Endothelial cell of umbilical vein (primary cell): ENCODE measurements at regions not wholly inside any gene's neighbourhood (a gene's known extent, or its start where the extent isn't known, plus 50 kb on each side); places are given as distances from the start of the nearest gene placed in this dataset.

ENCODE experiments used
- BruUV-seq: library from RNA; stranded (reverse); fragments of 400-500 nt; replicated peaks from 2 replicates; lab custom pipeline; 2021; lab: Mats Ljungman, UMichigan
- CTCF ChIA-PET: fragments of 300-600, 350-600 bp; sonication (Branson Sonifier 250); formaldehyde crosslinking; loops from one replicate; lab custom pipeline; 2021; ENCODE audit warnings: antibody characterized with exemption, inconsistent platforms; lab: Charles Lee
- POLR2A ChIA-PET: fragments of 300-600, 350-600 bp; sonication (Branson Sonifier 250); formaldehyde crosslinking; loops from one replicate; lab custom pipeline; 2021; ENCODE audit warnings: antibody characterized with exemption, inconsistent platforms; lab: Charles Lee
- DNase-seq: peaks from one replicate; pipeline ENCODE4 v3.0.0-alpha.2; 2011; ENCODE audit warnings: low read depth, low spot score
- FAIRE-seq: peaks from 2 replicates; lab custom pipeline; 2011; peaks lifted over from hg19 to GRCh38; lab: Jason Lieb, UNC
- H2AFZ ChIP-seq: 2 replicates; pipeline ENCODE4 v1.6.0; 2012; ENCODE audit warnings: low read depth, low read length, control low read depth, inconsistent platforms
- H3K27ac ChIP-seq: 2 replicates; pipeline ENCODE4 v1.5.1; 2011; ENCODE audit warnings: low read depth, mild to moderate bottlenecking, control low read depth, low read length, moderate library complexity; ENCODE audit not compliant: insufficient read depth
- H3K27me3 ChIP-seq, 2 experiments: 2 replicates each; pipeline versions ENCODE4 v1.6.0 to v1.6.1; 2011; ENCODE audit warnings: low read length in 2 of 2, mixed read lengths in 1 of 2; ENCODE audit not compliant: control insufficient read depth in 2 of 2, insufficient read depth in 2 of 2
- H3K36me3 ChIP-seq, 2 experiments: 2 replicates in 1 of 2; 3 replicates in 1 of 2; pipeline ENCODE4 v1.5.1; 2011; ENCODE audit warnings: low read length in 2 of 2, mild to moderate bottlenecking in 1 of 2, moderate library complexity in 1 of 2; ENCODE audit not compliant: control insufficient read depth in 2 of 2, insufficient read depth in 2 of 2; ENCODE audit errors: extremely low read depth in 1 of 2
- H3K4me1 ChIP-seq: 3 replicates; pipeline ENCODE4 v1.5.1; 2011; ENCODE audit warnings: mild to moderate bottlenecking, low read length; ENCODE audit not compliant: control insufficient read depth, insufficient read depth; ENCODE audit errors: extremely low read depth
- H3K4me2 ChIP-seq: 2 replicates; pipeline ENCODE4 v1.6.1; 2011; ENCODE audit warnings: low read length, control low read depth, mixed read lengths; ENCODE audit not compliant: insufficient read depth
- H3K4me3 ChIP-seq, 3 experiments: fragments of 200-600 bp in 1 of 3; sonication (generic), shearing (Covaris generic) in 1 of 3; replicated peaks in 1 of 3; 2 replicates each; pipeline ENCODE4 v1.5.1; 2011 to 2016; ENCODE audit warnings: control low read depth in 3 of 3, low read length in 3 of 3, mild to moderate bottlenecking in 2 of 3, inconsistent platforms in 1 of 3, low read depth in 1 of 3, moderate library complexity in 1 of 3; ENCODE audit not compliant: insufficient read depth in 1 of 3
- H3K79me2 ChIP-seq: 2 replicates; pipeline ENCODE4 v1.6.0; 2012; ENCODE audit warnings: low read length, inconsistent platforms; ENCODE audit not compliant: control insufficient read depth, insufficient read depth
- H3K9ac ChIP-seq: replicated peaks from 2 replicates; pipeline ENCODE3; 2011; ENCODE audit warnings: low read length, control low read depth; ENCODE audit not compliant: insufficient read depth; ENCODE audit errors: extremely low read depth
- H3K9me1 ChIP-seq: replicated peaks from 3 replicates; pipeline ENCODE4 v1.6.0; 2011; ENCODE audit warnings: mild to moderate bottlenecking, low read length; ENCODE audit not compliant: control insufficient read depth, insufficient read depth; ENCODE audit errors: extremely low read depth
- H3K9me3 ChIP-seq: replicated peaks from 2 replicates; pipeline ENCODE4 v1.5.1; 2012; ENCODE audit warnings: low read length, inconsistent platforms; ENCODE audit not compliant: control insufficient read depth, insufficient read depth
- H4K20me1 ChIP-seq: replicated peaks from 2 replicates; pipeline ENCODE3; 2011; ENCODE audit warnings: mild to moderate bottlenecking, low read length; ENCODE audit not compliant: control insufficient read depth, insufficient read depth; ENCODE audit errors: extremely low read depth
- CTCF ChIP-seq, 2 donors: IDR thresholded peaks; 1 replicate in 1 of 2; 2 replicates in 1 of 2; pipeline ENCODE4 v1.5.1; 2011; ENCODE audit warnings: low read length in 2 of 2, mild to moderate bottlenecking in 2 of 2, moderate library complexity in 2 of 2, control low read depth in 1 of 2, inconsistent platforms in 1 of 2, low read depth in 1 of 2; ENCODE audit not compliant: insufficient read depth in 1 of 2; ENCODE audit errors: extremely low read depth in 1 of 2
- EZH2 ChIP-seq: IDR thresholded peaks from 2 replicates; pipeline ENCODE4 v1.6.1; 2012; ENCODE audit warnings: borderline replicate concordance, low read depth, mild to moderate bottlenecking, moderate library complexity, low read length, inconsistent platforms; ENCODE audit not compliant: severe bottlenecking
- FOS ChIP-seq: IDR thresholded peaks from 2 replicates; pipeline ENCODE4 v1.6.1; 2011; ENCODE audit warnings: mild to moderate bottlenecking, low read length, moderate library complexity, borderline replicate concordance; ENCODE audit not compliant: insufficient read depth
- GATA2 ChIP-seq: IDR thresholded peaks from 2 replicates; pipeline ENCODE4 v1.7.0; 2011; ENCODE audit warnings: low read depth, mild to moderate bottlenecking, moderate library complexity, mixed read lengths, low read length; ENCODE audit not compliant: insufficient read length, insufficient read depth
- JUN ChIP-seq: IDR thresholded peaks from 2 replicates; pipeline ENCODE4 v1.6.1; 2011; ENCODE audit warnings: borderline replicate concordance, low read depth; ENCODE audit not compliant: insufficient read length, insufficient read depth
- MAX ChIP-seq: IDR thresholded peaks from 2 replicates; pipeline ENCODE4 v1.6.1; 2011; ENCODE audit not compliant: insufficient read depth, insufficient read length
- MYC ChIP-seq: IDR thresholded peaks from one replicate; pipeline ENCODE4 v1.6.1; 2011; ENCODE audit warnings: mild to moderate bottlenecking, low read depth, low read length
- POLR2A ChIP-seq: IDR thresholded peaks from 2 replicates; pipeline ENCODE4 v1.6.1; 2012; ENCODE audit warnings: low read depth, mild to moderate bottlenecking, control low read depth, low read length
- POLR2AphosphoS5 ChIP-seq: IDR thresholded peaks from 2 replicates; pipeline ENCODE4 v1.6.1; 2012; ENCODE audit warnings: low read depth, mild to moderate bottlenecking, control low read depth, low read length, moderate library complexity; ENCODE audit not compliant: insufficient read depth
- dilution Hi-C: fragments of 300-500 bp; cut with MboI; formaldehyde crosslinking; loops from one replicate; pipeline ENCODE4 v1.15.0; 2019; ENCODE audit warnings: low sequenced_read_pairs; ENCODE audit not compliant: extremely low pct_ligation_motif_present
- intact Hi-C: fragments of 100-400 bp; cut with micrococcal nuclease; formaldehyde crosslinking; loops from one replicate; pipeline ENCODE4 v1.10.0; 2022

DNA sequence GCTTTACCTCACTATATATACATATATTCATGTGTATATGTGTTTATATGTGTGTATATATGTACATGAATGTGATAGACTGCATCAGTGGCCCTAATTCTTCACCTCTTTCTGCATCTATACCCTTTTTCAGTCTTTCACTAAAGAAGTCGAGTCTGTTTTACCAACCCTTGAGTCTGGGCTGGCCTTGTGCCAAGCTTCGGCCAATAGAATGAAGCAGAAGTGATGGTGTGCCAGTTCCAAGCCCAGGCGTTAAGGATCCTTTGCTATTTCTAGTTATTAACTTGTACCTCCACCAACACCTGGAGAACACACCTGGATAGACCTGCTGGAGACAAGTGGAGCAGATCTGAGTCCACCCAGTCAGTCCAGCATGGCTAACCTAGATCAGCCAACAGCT lies 61.6 kb upstream of the PPM1J start:
- no peaks in the 10 kb centered on the region for H3K36me3 ChIP-seq
- dilution Hi-C loops = no loop called here
- H3K4me1 ChIP-seq = no peaks in the 10 kb centered on the region
- H3K79me2 ChIP-seq = no peaks in the 10 kb centered on the region
- no peak overlapping the region for H2AFZ ChIP-seq
- DNase-seq (no peak), FAIRE-seq (no peak)
- no peak overlapping the region for H3K4me3 ChIP-seq
- H4K20me1 ChIP-seq = no peaks in the 10 kb centered on the region
- no peak overlapping the region for H3K4me2 ChIP-seq
- H3K27me3 ChIP-seq = peaks cover 4% of the 10 kb centered on the region in 2 experiments
- no peak overlapping the region for H3K9ac ChIP-seq
- no TSS peak for BruUV-seq
- H3K9me3 ChIP-seq = no peaks in the 10 kb centered on the region
- H3K9me1 ChIP-seq = no peaks in the 10 kb centered on the region
- intact Hi-C loops = no loop called here
- ChIA-PET POLR2A (no interaction called here), CTCF (no interaction called here)
- no peak overlapping the region for H3K27ac ChIP-seq
- no peak for TF ChIP-seq FOS
- TF ChIP-seq MAX = no peak
- TF ChIP-seq GATA2 = no peak
- TF ChIP-seq POLR2AphosphoS5 = no peak
- no peak for TF ChIP-seq EZH2
- no peak for TF ChIP-seq POLR2A
- no peak for TF ChIP-seq JUN
- no peak for TF ChIP-seq CTCF (IDR thresholded peaks at IDR 0.05; ENCODE audit: extremely low read depth in 1 of 2, insufficient read depth in 1 of 2, low read depth in 1 of 2, low read length in 2 of 2)
- no peak for TF ChIP-seq MYC
